GM18499 (cell line): ENCODE measurements at regions not wholly inside any gene's neighbourhood (a gene's known extent, or its start where the extent isn't known, plus 50 kb on each side); places are given as distances from the start of the nearest gene placed in this dataset.
A peak's percentile ranks its signal among the peaks of the same experiment; 100 is the strongest.
"Not testable (repeated sequence)": the region's sequence is repeated elsewhere in the genome, so short reads cannot be mapped to it uniquely, and the experiment has no call there.

Experiments
- ATAC-seq: cut with Tn5 transposase; IDR thresholded peaks from one replicate; pipeline ENCODE4 v1.9.1; 2021; ENCODE audit warnings: moderate number of reproducible peaks; ENCODE audit not compliant: insufficient read depth, unreplicated experiment

- no peak for ATAC-seq
These were observed 224.5 kb upstream of the CENPE start for GRCh38 chr4:103422467-103423219.

GRCh38 chr4:103415801-103416200 is 217.7 kb upstream of the CENPE start:
- no peak for ATAC-seq

- not testable (repeated sequence) for ATAC-seq
These were observed 214.5 kb upstream of the CENPE start for GRCh38 chr4:103412646-103413045.

- no peak for ATAC-seq
These were observed 212.2 kb upstream of the CENPE start for GRCh38 chr4:103410386-103410785.

- peak; percentile 64 for ATAC-seq
These were observed 207.3 kb upstream of the CENPE start for GRCh38 chr4:103405415-103405814.

- ATAC-seq, result no peak
These were observed 205.5 kb upstream of the CENPE start for GRCh38 chr4:103403619-103404018.

GRCh38 chr4:103402198-103402597 is 204.1 kb upstream of the CENPE start:
- no peak for ATAC-seq

- peak; percentile 60 for ATAC-seq
These were observed 202.3 kb upstream of the CENPE start for GRCh38 chr4:103400405-103400804.

- ATAC-seq, result no peak
These were observed 199.4 kb upstream of the CENPE start for GRCh38 chr4:103397541-103397940.

- not testable (repeated sequence) for ATAC-seq
These were observed 189.4 kb upstream of the CENPE start for GRCh38 chr4:103387508-103388011.

GRCh38 chr4:103385565-103385964 is 187.4 kb upstream of the CENPE start:
- ATAC-seq, result not testable (repeated sequence)

GRCh38 chr4:103375278-103375677 is 177.1 kb upstream of the CENPE start:
- no peak for ATAC-seq

GRCh38 chr4:103374758-103375157 is 176.6 kb upstream of the CENPE start:
- ATAC-seq, result no peak

- ATAC-seq, result no peak
These were observed 176.2 kb upstream of the CENPE start for GRCh38 chr4:103374306-103374705.

GRCh38 chr4:103372002-103372558 is 173.9 kb upstream of the CENPE start:
- ATAC-seq, result no peak

GRCh38 chr4:103370336-103370735 is 172.2 kb upstream of the CENPE start:
- no peak for ATAC-seq

- ATAC-seq, result no peak
These were observed 167.1 kb upstream of the CENPE start for GRCh38 chr4:103365285-103365684.

- ATAC-seq, result no peak
These were observed 165.9 kb upstream of the CENPE start for GRCh38 chr4:103364083-103364482.

- ATAC-seq, result no peak
These were observed 163.8 kb upstream of the CENPE start for GRCh38 chr4:103361926-103362325.

- ATAC-seq, result no peak
These were observed 161.8 kb upstream of the CENPE start for GRCh38 chr4:103359900-103360299.

GRCh38 chr4:103354006-103354405 is 155.9 kb upstream of the CENPE start:
- no peak for ATAC-seq

- ATAC-seq, result no peak
These were observed 131.5 kb upstream of the CENPE start for GRCh38 chr4:103329642-103330041.
